ENCODE measurements at regions not wholly inside any gene's neighbourhood (a gene's known extent, or its start where the extent isn't known, plus 50 kb on each side); places are given as distances from the start of the nearest gene placed in this dataset.
"Not testable (repeated sequence)": the region's sequence is repeated elsewhere in the genome, so short reads cannot be mapped to it uniquely, and the experiment has no call there.

GRCh38 chr5:156199045-156199444, 127.9 kb upstream of the SGCD start:
- DNase-seq (ENCODE audit: low read depth) = no peak

GRCh38 chr5:156200938-156201787, 125.8 kb upstream of the SGCD start:
- DNase-seq (ENCODE audit: low read depth) = no peak

- DNase-seq (ENCODE audit: low read depth) = peak; percentile 76
Measured at GRCh38 chr5:156201788-156202403, 125.1 kb upstream of the SGCD start.

- peak; percentile 6 for DNase-seq (ENCODE audit: low read depth)
Measured at GRCh38 chr5:156208271-156208670, 118.7 kb upstream of the SGCD start.

GRCh38 chr5:156218367-156219158, 108.4 kb upstream of the SGCD start:
- no peak for DNase-seq (ENCODE audit: low read depth)

GRCh38 chr5:156219483-156220005, 107.4 kb upstream of the SGCD start:
- no peak for DNase-seq (ENCODE audit: low read depth)

GRCh38 chr5:156221816-156222215, 105.1 kb upstream of the SGCD start:
- no peak for DNase-seq (ENCODE audit: low read depth)

- DNase-seq (ENCODE audit: low read depth) = no peak
Measured at GRCh38 chr5:156223547-156223946, 103.4 kb upstream of the SGCD start.

GRCh38 chr5:156226485-156226884, 100.5 kb upstream of the SGCD start:
- DNase-seq (ENCODE audit: low read depth) = not testable (repeated sequence)

GRCh38 chr5:156230887-156231286, 96.1 kb upstream of the SGCD start:
- no peak for DNase-seq (ENCODE audit: low read depth)

- no peak for DNase-seq (ENCODE audit: low read depth)
Measured at GRCh38 chr5:156232251-156232869, 94.6 kb upstream of the SGCD start.

- DNase-seq (ENCODE audit: low read depth) = no peak
Measured at GRCh38 chr5:156237361-156237760, 89.6 kb upstream of the SGCD start.

GRCh38 chr5:156239800-156240199, 87.2 kb upstream of the SGCD start:
- DNase-seq (ENCODE audit: low read depth) = no peak

- no peak for DNase-seq (ENCODE audit: low read depth)
Measured at GRCh38 chr5:156240414-156240813, 86.5 kb upstream of the SGCD start.

GRCh38 chr5:156241266-156241665, 85.7 kb upstream of the SGCD start:
- DNase-seq (ENCODE audit: low read depth) = no peak

GRCh38 chr5:156245895-156246294, 81.1 kb upstream of the SGCD start:
- no peak for DNase-seq (ENCODE audit: low read depth)

- no peak for DNase-seq (ENCODE audit: low read depth)
Measured at GRCh38 chr5:156251076-156251475, 75.9 kb upstream of the SGCD start.

GRCh38 chr5:156253130-156253529, 73.8 kb upstream of the SGCD start:
- no peak for DNase-seq (ENCODE audit: low read depth)

- DNase-seq (ENCODE audit: low read depth) = no peak
Measured at GRCh38 chr5:156254196-156254595, 72.8 kb upstream of the SGCD start.

GRCh38 chr5:156256642-156257041, 70.3 kb upstream of the SGCD start:
- DNase-seq (ENCODE audit: low read depth) = no peak

- no peak for DNase-seq (ENCODE audit: low read depth)
Measured at GRCh38 chr5:156258934-156259333, 68.0 kb upstream of the SGCD start.

GRCh38 chr5:156259618-156260017, 67.3 kb upstream of the SGCD start:
- no peak for DNase-seq (ENCODE audit: low read depth)
